CD1c-positive myeloid dendritic cell (primary cell): ENCODE measurements at regions not wholly inside any gene's neighbourhood (a gene's known extent, or its start where the extent isn't known, plus 50 kb on each side); places are given as distances from the start of the nearest gene placed in this dataset.
A peak's percentile ranks its signal among the peaks of the same experiment; 100 is the strongest.

ENCODE experiments used
- DNase-seq: peaks from one replicate; pipeline ENCODE4 v3.0.0-alpha.2; 2016; ENCODE audit errors: extremely low spot score

- no peak for DNase-seq
Measured at GRCh38 chr10:47077941-47078340, 166.7 kb downstream of the PTPN20 start.

- DNase-seq = no peak
Measured at GRCh38 chr10:47078393-47079203, 167.4 kb downstream of the PTPN20 start.

- no peak for DNase-seq
Measured at GRCh38 chr10:47079204-47079580, 168.0 kb downstream of the PTPN20 start.

- peak; percentile 16 for DNase-seq
Measured at GRCh38 chr10:47081264-47081663, 170.0 kb downstream of the PTPN20 start.

GRCh38 chr10:47082055-47082784 is 171.0 kb downstream of the PTPN20 start:
- DNase-seq = no peak

GRCh38 chr10:47087667-47088066 is 176.4 kb downstream of the PTPN20 start:
- DNase-seq = no peak

- DNase-seq = no peak
Measured at GRCh38 chr10:47088656-47089354, 177.6 kb downstream of the PTPN20 start.

GRCh38 chr10:47090042-47090441 is 178.8 kb downstream of the PTPN20 start:
- no peak for DNase-seq

GRCh38 chr10:47090903-47091302 is 179.7 kb downstream of the PTPN20 start:
- DNase-seq = no peak

- no peak for DNase-seq
Measured at GRCh38 chr10:47091421-47091820, 180.2 kb downstream of the PTPN20 start.

- no peak for DNase-seq
Measured at GRCh38 chr10:47092376-47092775, 181.1 kb downstream of the PTPN20 start.

- DNase-seq = no peak
Measured at GRCh38 chr10:47092831-47093230, 181.6 kb downstream of the PTPN20 start.

GRCh38 chr10:47094126-47094525 is 182.9 kb downstream of the PTPN20 start:
- no peak for DNase-seq

GRCh38 chr10:47094636-47095035 is 183.4 kb downstream of the PTPN20 start:
- DNase-seq = no peak

GRCh38 chr10:47095211-47095610 is 184.0 kb downstream of the PTPN20 start:
- DNase-seq = no peak

- DNase-seq = no peak
Measured at GRCh38 chr10:47095848-47096612, 184.8 kb downstream of the PTPN20 start.

GRCh38 chr10:47098238-47098637 is 187.0 kb downstream of the PTPN20 start:
- no peak for DNase-seq

GRCh38 chr10:47098964-47099363 is 187.7 kb downstream of the PTPN20 start:
- no peak for DNase-seq

- no peak for DNase-seq
Measured at GRCh38 chr10:47099474-47099873, 188.2 kb downstream of the PTPN20 start.

- DNase-seq = no peak
Measured at GRCh38 chr10:47101196-47101595, 190.0 kb downstream of the PTPN20 start.

- DNase-seq = no peak
Measured at GRCh38 chr10:47101807-47102206, 190.6 kb downstream of the PTPN20 start.

- DNase-seq = no peak
Measured at GRCh38 chr10:47104151-47104605, 192.9 kb downstream of the PTPN20 start.
